DMS114 treated with DMSO at 0.1 percent for 48 hours (cell line): ENCODE measurements at regions not wholly inside any gene's neighbourhood (a gene's known extent, or its start where the extent isn't known, plus 50 kb on each side); places are given as distances from the start of the nearest gene placed in this dataset.

Source experiments
- DNase-seq: peaks from one replicate; lab custom pipeline; 2025; ENCODE audit not compliant: unreplicated experiment; lab: John Stamatoyannopoulos, UW

DNA sequence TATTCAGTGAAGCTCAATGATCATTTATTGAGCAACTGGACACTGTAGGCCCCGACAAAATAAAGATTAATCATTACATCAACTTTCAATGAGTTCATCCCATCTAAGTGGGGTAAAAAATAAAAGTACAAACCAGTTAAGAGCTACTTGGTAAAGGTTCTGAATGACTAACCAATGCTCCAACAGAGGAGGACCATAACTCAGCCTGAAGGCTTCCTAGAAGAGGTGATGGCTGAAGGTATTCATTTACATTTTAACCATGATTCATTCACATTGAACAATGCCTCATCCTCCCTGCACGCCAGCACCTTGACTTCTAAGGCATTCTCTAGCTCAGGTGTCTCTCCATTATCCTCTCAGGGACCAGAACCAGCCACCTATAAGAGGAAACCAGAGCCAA lies 201.4 kb downstream of the ZNF462 start:
- no peak for DNase-seq

DNA sequence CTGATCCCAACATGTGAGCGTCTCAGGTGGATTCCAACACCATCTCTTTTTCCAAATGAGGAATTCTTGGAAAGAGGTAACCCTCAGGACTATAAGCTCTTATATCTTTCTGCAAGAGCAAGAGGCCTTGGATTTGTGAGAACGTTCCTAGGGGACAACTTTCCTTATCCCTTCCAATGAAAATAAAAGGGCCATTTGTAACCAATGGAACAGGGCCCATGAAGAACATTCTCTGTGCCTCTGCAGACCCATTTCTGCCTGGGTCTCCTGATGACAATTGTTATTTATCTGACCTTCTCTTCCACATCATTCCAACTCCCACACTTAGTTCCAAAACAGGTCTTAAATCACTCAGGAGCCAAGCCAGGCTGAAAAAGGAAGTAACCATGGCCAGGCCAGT lies 202.6 kb downstream of the ZNF462 start:
- no peak for DNase-seq

DNA sequence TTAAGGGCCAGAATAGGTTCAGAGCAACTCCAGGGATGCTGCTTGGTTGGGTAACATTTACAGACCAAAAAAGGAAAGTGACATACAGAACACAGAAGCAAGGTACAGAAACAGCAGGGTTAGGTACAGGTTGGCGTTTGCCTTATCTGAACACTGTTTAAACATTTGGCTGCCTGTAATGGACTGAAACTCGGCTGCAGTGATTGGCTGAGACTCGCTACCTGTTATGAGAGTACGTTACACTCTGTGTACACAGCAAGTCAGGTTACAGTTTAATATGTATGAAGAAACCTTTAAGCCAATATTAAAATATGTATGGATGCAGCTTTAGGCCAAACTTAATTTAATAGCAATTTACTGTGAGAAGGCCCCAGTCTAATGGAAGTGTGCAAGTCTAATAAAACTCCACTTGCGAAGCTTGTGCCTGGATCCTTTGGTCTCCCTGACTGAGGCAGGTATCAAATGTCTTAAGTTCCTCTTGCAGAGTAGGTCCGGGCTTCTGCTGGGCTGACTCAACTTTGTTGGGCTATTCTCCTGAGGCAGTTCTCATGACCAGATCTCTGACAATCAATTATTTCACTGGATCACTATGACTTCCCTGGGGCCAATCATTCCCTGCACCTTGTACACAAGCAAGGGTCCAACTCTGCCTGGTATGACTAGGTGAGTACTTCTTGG lies 204.9 kb downstream of the ZNF462 start:
- DNase-seq: no peak

DNA sequence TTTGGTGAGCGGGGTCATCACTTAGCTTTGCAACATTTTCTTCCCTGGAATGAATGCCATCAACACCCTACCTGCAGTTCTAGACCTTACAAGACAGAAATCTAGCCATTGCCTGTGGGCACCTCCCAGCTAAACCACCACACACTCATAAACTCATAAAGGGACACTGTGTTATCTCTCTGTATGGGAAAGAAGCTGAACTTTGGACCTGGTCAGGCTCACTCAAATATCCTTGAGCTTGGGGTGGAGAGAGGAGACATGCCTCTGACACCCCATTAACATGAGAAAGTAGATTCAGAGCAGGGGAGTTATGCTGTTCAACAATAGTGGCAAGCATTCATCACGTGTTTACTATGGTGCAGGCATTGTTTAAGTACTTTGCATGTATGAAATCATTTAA lies 205.6 kb downstream of the ZNF462 start:
- no peak for DNase-seq

DNA sequence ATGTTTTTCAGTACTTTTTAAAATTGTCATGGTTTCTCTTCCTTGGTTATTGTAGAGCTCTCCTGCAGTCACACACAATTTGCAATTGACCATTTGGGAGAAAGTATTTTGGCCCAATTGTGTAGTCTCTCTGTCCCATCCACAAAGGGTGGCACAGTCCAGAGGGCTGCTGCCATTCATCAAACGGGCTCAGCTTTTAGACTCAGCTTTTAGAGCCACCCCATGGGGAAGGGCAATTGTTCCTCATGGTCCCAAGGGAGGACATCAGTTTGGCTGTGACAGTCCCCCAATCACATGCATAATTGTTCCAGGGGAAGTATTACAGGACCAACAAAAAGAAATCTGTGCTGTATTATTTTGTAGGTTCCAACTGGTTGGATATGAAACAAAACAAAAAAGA lies 207.6 kb downstream of the ZNF462 start:
- no peak for DNase-seq

DNA sequence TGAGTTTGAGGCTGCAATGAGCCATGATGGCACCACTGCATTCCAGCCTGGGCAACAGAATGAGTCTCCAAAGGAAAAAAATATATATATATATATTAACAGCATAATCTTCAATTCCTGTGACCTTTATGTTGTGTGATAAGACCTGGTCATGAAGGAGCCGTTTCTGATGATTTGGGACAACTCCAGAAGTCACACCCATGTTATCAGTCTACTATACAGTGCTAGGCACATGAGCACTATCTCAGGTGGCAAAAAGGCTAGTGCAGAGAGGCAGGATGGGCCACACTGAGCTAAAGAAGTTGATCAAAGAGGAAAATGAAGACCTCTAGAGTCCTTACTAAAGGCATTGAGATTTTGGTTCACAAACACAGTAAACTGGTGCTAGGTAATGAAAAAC lies 205.0 kb upstream of the RAD23B start:
- no peak for DNase-seq

DNA sequence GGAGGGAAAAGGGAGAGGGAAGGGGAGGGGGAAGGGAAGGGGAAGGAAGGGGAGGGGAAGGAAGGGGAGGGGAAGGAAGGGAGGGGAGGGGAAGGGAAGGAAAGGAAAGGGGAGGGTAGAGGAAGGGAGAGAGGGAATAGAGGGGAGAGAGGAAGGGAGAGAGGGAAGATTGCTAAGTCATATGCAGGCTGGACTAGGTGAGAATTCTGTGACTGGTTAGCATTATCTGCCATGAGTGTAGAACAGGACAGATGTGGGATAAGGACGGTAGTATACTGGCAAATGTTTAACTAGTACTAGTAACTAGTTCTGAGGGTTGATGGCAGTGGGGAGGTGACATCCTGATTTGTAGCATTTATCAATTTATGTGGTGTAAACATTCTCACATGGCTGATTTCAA lies 203.5 kb upstream of the RAD23B start:
- DNase-seq: no peak

DNA sequence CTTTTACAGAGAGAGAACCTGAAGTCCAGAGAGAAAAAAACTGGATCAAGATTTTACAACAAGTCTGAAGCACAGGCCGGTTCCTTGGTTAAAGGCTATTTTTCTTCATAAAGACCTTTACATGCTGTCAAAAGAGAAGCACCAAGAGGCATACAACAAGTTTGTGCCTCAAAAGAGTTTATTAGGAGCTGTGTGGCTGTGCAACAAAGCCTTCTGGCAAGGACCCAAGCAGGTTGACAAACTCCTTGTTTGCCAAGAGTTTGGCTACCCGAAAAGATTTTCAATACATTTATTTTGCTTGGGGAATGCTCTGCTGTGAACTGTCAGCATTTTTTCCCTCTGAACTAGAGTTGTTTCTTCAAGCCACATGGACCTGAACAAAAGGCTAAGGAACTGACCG lies 202.9 kb upstream of the RAD23B start:
- DNase-seq: no peak

DNA sequence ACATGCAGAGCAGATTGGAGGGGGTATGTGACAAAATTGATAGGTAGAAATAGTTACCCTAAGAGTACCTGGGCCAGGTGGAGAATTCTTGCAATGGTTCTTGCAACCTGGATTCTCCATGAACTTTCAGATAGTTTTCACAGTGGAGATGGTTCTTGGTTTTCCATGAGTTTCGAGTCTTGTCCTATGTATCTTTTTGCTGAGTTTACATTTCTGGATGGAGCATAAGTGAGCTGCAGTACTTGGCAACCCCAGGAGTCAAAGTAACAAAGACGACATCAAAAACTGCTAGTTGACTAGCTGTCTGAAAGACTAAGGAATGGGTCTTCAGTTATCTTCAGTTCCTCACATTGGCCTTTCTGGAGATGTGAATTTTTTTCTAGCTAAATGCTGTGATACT lies 196.6 kb upstream of the RAD23B start:
- DNase-seq: no peak

DNA sequence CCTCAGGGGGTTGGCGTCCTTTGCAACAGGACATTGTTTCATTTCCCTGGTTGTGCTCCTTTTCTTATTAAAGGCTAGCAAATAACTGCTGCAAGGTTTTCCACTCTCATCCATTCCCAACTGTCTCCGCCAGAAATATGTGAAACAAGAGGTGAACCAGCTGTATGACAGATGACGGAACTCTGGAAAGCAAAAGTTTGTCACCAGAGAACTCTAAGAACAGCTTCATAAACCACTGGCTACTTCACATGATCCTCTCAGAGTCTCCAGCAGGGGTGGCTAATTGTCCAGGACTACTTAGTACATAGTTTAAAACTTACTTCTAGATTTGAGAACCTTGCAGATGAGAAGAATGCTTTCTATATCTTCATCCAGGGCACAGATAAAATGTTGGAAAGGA lies 195.9 kb upstream of the RAD23B start:
- DNase-seq: no peak

DNA sequence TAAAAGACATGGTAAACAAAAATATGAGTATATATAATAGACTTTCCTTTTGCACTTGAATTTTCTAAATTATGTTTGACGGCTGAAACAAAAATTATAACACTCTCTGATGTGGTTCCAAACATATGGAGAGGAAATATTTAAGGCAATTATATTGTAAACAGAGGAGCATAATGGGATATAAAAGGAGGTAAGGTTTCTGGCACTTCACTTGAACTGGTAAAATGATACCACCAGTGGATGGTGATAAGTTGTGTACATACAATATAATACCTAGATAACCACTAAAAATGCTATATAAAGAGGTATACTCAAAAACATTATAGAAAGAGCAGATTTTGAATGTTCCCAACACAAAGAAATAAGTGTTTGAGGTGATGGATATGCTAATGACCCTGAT lies 192.9 kb upstream of the RAD23B start:
- DNase-seq: no peak

DNA sequence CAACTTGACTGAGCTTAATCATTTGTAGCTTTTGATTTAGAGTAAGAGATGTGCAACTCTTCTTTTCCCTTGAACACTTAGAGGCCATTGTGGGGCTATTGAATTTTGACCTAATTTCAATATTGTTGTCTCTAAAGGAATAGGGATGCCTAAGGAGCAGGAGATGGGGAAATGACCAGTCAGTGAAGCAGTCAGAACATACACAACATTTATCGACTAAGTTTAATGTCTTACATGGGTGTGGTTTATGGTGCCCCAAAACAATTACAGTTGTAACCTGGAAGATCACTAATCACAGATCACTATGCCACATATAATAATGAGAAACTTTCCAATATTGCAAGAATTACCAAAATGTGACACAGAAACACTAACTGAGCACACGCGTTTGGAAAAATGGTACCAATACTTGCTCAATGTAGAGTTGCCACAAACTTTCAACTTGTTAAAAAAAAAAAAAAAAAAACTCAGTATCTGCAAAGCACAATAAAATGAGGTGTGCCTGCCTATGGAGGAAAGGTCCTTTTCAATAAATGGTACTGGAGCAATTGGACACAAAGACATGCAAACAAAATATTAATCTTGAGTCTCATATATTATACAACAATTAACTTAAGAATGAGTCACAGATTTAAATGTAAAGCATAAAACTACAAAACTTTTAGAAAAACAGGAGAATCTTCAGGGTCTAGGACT lies 189.6 kb upstream of the RAD23B start:
- DNase-seq: no peak

DNA sequence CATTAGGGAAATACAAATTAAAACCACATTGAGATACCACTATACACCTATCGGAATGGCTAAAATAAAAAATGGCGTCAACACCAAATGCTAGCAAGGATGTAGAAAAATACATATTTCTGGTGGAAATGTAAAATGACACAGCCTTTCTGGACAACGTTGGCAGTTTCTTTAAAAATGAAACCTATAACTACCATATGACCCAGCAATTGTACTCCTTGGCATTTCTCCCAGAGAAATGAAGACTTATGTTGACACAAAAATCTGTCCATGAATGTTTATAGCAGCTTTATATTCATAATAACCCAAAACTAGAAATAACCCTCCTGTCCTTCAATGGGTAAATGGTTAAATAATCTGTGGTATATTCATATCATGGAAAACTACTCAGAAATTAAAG lies 188.7 kb upstream of the RAD23B start:
- no peak for DNase-seq

DNA sequence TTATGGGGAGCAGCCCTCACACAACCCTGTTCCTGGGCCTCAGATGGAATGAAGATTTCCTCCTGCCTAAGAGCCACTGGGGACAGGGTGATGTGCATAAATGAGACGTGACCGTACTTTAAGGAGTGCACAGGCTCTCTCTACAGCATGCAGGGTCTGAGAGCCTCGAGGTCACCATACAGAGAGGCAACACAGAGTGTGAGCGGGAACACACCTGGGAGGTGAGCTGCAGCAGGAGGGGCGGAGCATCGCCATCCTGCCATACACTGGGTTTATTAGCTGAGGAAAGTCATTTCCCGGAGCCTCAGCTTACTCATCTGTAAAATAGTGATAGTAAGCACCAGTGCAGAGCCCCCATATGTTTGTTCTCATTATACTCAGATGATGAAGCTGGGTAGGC lies 182.5 kb upstream of the RAD23B start:
- DNase-seq: no peak

DNA sequence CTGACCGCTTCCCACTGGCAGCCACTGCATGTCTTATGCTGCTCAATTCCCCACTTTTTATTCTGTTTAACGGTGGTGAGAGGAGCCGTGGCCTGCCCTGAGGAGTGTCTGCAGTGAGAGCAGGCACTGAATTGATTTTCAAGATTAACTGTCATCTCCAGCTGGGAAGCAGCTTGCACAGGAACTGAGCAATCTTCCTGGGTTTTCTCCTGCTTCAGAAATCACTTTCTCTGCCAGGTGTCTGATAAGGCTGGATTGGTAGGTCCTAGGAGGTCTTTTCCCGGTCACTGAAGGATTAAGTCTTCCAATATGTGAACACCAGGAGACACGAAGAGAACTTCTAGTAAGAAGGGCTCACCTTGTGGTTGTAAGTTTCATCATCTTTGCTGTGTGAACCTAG lies 181.1 kb upstream of the RAD23B start:
- no peak for DNase-seq

DNA sequence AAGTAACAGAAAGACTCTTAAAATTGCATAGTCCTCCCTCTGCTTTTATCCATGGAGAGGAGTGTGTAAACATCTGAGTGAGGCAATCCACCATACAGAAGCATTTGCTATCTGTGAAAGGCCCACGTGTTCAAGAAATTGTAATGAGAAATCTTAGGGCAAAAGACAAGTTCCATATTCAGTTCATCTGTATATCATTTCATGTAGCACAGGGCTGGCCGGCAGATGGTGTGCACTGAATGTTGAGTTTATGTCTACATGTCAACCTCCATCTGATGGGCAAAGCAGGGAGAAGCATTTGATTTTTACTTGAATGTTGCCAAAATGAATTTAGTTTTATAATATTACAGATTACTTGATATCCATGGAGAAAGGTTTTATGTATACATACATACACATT lies 179.5 kb upstream of the RAD23B start:
- DNase-seq: no peak

DNA sequence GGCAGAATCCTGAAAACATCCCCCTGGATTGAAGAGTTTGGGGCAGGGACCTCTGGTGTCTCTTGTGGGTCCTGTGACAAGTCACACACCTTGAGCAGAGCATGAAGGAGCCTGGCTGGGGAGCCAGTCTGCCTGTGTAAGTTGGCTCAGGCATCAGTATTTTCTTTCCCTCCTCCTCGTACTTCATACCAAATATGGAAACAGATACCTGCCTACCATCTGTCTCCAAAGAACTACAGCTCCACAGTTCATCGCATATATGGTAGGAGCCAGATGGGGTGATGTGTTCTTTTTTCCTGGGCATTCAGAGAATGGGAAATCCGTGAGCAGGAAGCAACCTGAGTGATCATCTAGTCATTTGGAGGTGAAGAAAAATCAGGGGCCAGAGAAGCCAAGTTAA lies 177.3 kb upstream of the RAD23B start:
- no peak for DNase-seq

DNA sequence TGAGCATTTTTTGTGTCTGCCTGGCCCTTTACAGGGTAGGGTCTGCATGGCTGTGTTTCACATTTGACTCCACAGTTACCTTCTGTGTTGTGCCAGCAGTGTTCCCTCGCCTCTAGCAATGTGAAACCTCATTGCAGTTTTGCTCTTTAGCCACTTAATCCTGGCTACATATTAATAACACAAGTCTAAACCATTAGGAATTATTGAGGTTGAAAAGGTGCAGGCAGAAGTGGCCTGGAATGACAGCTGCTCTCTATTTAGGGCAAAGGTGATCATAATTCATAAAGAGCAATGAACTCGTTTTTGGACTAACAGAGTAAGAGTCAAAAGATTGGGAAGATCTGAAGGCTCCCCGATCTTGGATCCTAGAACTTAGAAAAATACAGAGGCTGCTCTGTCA lies 176.7 kb upstream of the RAD23B start:
- no peak for DNase-seq

DNA sequence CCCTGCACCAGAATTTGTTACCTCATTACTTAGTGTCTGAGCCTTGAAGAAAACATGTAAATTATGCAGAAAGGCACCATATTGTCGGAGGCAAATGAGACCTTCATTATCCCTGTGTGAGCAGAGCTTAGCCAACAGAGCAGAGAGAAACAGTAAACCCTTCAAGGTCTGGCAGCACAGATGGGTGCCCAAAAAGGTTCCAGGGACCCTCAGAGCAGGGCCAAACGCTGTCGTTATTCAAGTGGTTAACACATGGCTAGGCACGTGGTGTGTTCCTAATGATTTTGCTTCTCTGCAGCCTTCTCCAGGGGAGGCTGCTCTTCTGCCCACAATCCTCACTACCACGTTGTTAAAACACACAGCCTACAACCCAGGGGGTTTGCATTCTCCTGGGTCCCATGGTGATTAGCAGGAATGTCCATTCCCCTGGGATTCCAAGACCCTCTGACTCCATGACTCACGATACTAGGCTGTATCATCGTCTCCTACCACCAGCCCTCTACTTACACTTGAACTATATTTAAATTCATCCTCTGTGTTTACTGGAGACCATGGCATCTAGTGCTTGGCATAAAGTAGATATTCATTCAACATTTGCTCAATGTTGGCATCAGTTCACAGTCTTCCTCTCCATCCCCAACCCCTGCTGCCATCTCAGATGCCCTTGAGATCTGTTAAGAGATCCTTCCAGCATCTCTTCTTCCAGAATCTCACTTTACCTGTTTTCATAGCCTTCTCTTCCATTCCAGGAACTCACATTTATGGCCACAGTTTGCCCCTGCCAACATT lies 174.5 kb upstream of the RAD23B start:
- DNase-seq: no peak

DNA sequence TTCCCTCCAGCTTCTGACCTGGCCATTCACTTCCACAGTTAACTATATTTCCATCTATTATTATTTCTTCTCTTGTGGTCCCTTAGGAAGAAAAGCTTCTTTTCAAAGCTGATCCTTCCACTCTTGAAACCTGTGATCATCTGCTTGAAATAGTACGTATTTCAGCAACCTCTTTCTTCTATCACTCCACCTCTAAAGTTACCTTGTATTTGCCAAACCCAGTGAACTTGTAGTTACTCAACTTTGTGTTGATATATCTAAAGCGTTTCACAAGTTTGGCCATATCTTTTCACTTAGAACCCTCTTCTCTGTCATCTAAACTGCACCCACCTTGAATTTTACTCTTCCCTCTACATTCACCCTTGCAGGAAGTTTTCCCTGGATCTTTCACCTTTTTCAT lies 173.8 kb upstream of the RAD23B start:
- no peak for DNase-seq

DNA sequence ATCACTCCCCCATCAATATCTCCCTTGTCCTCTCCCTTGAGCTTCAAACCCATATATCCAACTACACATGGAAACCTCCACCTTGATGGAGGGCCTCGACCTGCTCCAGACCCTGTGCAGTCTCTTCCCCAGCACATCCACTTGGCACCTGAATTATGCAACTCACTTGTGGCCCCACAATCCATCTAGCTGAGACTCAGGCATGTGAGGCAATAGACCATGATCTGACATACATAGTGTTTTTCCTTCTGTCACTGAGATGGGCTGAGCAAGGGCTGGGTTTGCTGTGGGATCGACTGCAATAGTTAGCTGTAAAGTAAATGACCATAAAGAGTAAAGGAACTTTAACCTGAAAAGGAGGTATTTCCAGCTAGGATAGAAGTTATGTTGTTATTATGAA lies 172.9 kb upstream of the RAD23B start:
- no peak for DNase-seq

DNA sequence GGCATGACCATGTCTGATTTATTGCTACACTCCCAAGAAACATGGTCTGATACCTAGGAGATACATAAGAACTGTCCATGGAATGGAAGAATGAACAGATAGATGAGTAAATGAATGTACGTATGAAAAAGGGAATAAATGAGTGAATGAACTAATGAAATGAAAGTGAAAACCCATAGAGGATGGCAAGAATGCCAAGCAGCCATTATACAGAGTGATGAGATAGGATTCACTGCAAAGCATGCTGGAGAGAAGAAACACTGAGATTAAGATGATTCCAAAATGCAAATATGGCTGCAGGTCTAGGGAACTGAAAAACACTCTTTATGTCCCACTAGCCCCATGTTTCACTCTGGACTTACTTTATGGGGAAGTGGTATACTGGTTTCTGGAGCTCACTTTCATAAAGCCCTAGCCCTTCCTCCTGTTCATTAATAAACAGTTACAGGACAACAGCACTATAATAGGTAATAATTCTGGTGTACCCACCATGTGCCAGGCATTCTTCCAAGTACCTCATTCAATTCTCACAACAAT lies 170.3 kb upstream of the RAD23B start:
- no peak for DNase-seq
